Activated CD8-positive, alpha-beta memory T cell treated with anti-CD3 and anti-CD28 coated beads, Interleukin-2, amount 10 ng/mL, durations not matched to agents 7 days and 5 days (primary cell): ENCODE measurements at regions not wholly inside any gene's neighbourhood (a gene's known extent, or its start where the extent isn't known, plus 50 kb on each side); places are given as distances from the start of the nearest gene placed in this dataset.

Experiments
- ATAC-seq: fragments of 150-1000 bp; cut with Tn5 transposase; one replicate; pipeline ENCODE4 v1.10.0; 2021; ENCODE audit warnings: moderate library complexity
- CTCF ChIA-PET: fragments of 350-600 bp; sonication (Branson Sonifier 250); formaldehyde crosslinking; loops from one replicate; lab custom pipeline; 2021; ENCODE audit warnings: antibody characterized with exemption; lab: Charles Lee
- DNase-seq: peaks from one replicate; pipeline ENCODE4 v3.0.0-alpha.2; 2020
- H3K27ac Mint-ChIP-seq: one replicate; pipeline ENCODE4 v1.8.0; 2021; ENCODE audit warnings: mild to moderate bottlenecking, mixed read lengths
- H3K27me3 Mint-ChIP-seq: one replicate; pipeline ENCODE4 v1.8.0; 2021; ENCODE audit warnings: mixed read lengths
- H3K36me3 Mint-ChIP-seq: one replicate; pipeline ENCODE4 v1.8.0; 2021; ENCODE audit warnings: mild to moderate bottlenecking, mixed read lengths
- H3K4me1 Mint-ChIP-seq: one replicate; pipeline ENCODE4 v1.8.0; 2021; ENCODE audit warnings: mixed read lengths
- H3K4me3 Mint-ChIP-seq: one replicate; pipeline ENCODE4 v1.8.0; 2021; ENCODE audit warnings: mild to moderate bottlenecking, moderate library complexity, mixed read lengths
- H3K9me3 Mint-ChIP-seq: one replicate; pipeline ENCODE4 v1.8.0; 2022; ENCODE audit warnings: low read depth, mixed read lengths

GRCh38 chr1:8078176-8078671, 52.1 kb upstream of the ERRFI1 start:
- Mint-ChIP-seq H3K27ac (no peak overlapping the region), H3K27me3 (peaks cover 8% of the 10 kb centered on the region), H3K4me3 (no peak overlapping the region), H3K36me3 (no peaks in the 10 kb centered on the region), H3K9me3 (no peaks in the 10 kb centered on the region), H3K4me1 (no peaks in the 10 kb centered on the region)
- ATAC-seq, result no peak
- no peak for DNase-seq
- CTCF ChIA-PET, result no interaction called here

- no peaks in the 10 kb centered on the region for H3K4me1 Mint-ChIP-seq
- no peaks in the 10 kb centered on the region for H3K36me3 Mint-ChIP-seq
- no peak for ATAC-seq
- H3K27ac Mint-ChIP-seq, result no peak overlapping the region
- H3K4me3 Mint-ChIP-seq, result no peak overlapping the region
- no peak for DNase-seq
- H3K9me3 Mint-ChIP-seq, result no peaks in the 10 kb centered on the region
- CTCF ChIA-PET, result no interaction called here
- peaks cover 10% of the 10 kb centered on the region for H3K27me3 Mint-ChIP-seq
Measured at GRCh38 chr1:8077602-8078001, 51.5 kb upstream of the ERRFI1 start.

GRCh38 chr1:8077120-8077573, 51.0 kb upstream of the ERRFI1 start:
- no peak overlapping the region for H3K4me3 Mint-ChIP-seq
- H3K9me3 Mint-ChIP-seq, result no peaks in the 10 kb centered on the region
- H3K27ac Mint-ChIP-seq, result no peak overlapping the region
- H3K27me3 Mint-ChIP-seq, result peaks cover 10% of the 10 kb centered on the region
- CTCF ChIA-PET, result no interaction called here
- DNase-seq (no peak), ATAC-seq (no peak)
- no peaks in the 10 kb centered on the region for H3K36me3 Mint-ChIP-seq
- no peaks in the 10 kb centered on the region for H3K4me1 Mint-ChIP-seq

- no peak overlapping the region for H3K4me3 Mint-ChIP-seq
- DNase-seq (no peak), ATAC-seq (no peak)
- no peaks in the 10 kb centered on the region for H3K4me1 Mint-ChIP-seq
- no peaks in the 10 kb centered on the region for H3K36me3 Mint-ChIP-seq
- no peak overlapping the region for H3K27ac Mint-ChIP-seq
- no peaks in the 10 kb centered on the region for H3K9me3 Mint-ChIP-seq
- CTCF ChIA-PET, result no interaction called here
- peaks cover 10% of the 10 kb centered on the region for H3K27me3 Mint-ChIP-seq
Measured at GRCh38 chr1:8076176-8076575, 50.1 kb upstream of the ERRFI1 start.
